ENCODE measurements at regions not wholly inside any gene's neighbourhood (a gene's known extent, or its start where the extent isn't known, plus 50 kb on each side); places are given as distances from the start of the nearest gene placed in this dataset.

GRCh38 chr11:45062974-45063635 is 83.3 kb upstream of the PRDM11 start:
- no peak for ATAC-seq
- 97% methylated on average over 6 of the region's 6 CpGs for WGBS, 2 donors
- no peak for DNase-seq
- intact Hi-C loops (cut with DNase I), result no loop called here
- no peak overlapping the region for H3K4me3 ChIP-seq
- peaks cover under 1 to 11% (median 9%) of the 10 kb centered on the region in 9 donors for H3K4me1 ChIP-seq
- peaks cover 0 to 41% (median 12%) of the 10 kb centered on the region in 11 donors for H3K9me3 ChIP-seq
- H3K36me3 ChIP-seq, result no peaks in the 10 kb centered on the region
- no peak overlapping the region for H3K27ac ChIP-seq
- TF ChIP-seq CTCF (IDR thresholded peaks at IDR 0.05), result no peak
- no peaks in the 10 kb centered on the region for H3K27me3 ChIP-seq

- Histone ChIP-seq H3K36me3 (no peaks in the 10 kb centered on the region), H3K9me3 (peaks cover 0 to 41% (median 12%) of the 10 kb centered on the region in 11 donors), H3K27me3 (no peaks in the 10 kb centered on the region), H3K4me1 (peaks cover 0 to 6% (median 4%) of the 10 kb centered on the region in 9 donors), H3K27ac (no peak overlapping the region), H3K4me3 (no peak overlapping the region)
- DNase-seq, result no peak
- TF ChIP-seq CTCF (IDR thresholded peaks at IDR 0.05), result no peak
- ATAC-seq, result no peak
- intact Hi-C loops (cut with DNase I), result no loop called here
- 95 to 97% methylated on average over 1 of the region's 1 CpG for WGBS, 2 donors
Observed at GRCh38 chr11:45063669-45064068, 82.8 kb upstream of the PRDM11 start.

GRCh38 chr11:45067966-45068365 is 78.5 kb upstream of the PRDM11 start:
- WGBS, 2 donors, result 87 to 93% methylated on average over 1 of the region's 1 CpG
- no peak for TF ChIP-seq CTCF (IDR thresholded peaks at IDR 0.05)
- intact Hi-C loops (cut with DNase I), result no loop called here
- no peak for DNase-seq
- H3K36me3 ChIP-seq, result no peaks in the 10 kb centered on the region
- H3K9me3 ChIP-seq, result peaks cover 0 to 37% (median 12%) of the 10 kb centered on the region in 11 donors
- H3K4me3 ChIP-seq, result no peak overlapping the region
- no peaks in the 10 kb centered on the region for H3K27me3 ChIP-seq
- H3K27ac ChIP-seq, result no peak overlapping the region
- ATAC-seq, result no peak
- H3K4me1 ChIP-seq, result peaks cover 0 to 14% (median 0%) of the 10 kb centered on the region in 9 donors

GRCh38 chr11:45071232-45071631 is 75.2 kb upstream of the PRDM11 start:
- Histone ChIP-seq H3K36me3 (no peaks in the 10 kb centered on the region), H3K9me3 (peaks cover 0 to 7% (median 0%) of the 10 kb centered on the region in 11 donors), H3K4me1 (peaks cover 0 to 26% (median 8%) of the 10 kb centered on the region in 9 donors), H3K4me3 (no peak overlapping the region), H3K27me3 (no peaks in the 10 kb centered on the region), H3K27ac (peak overlapping the region in 3 of 10 donors; percentile 15 to 52 (median 44))
- no peak for TF ChIP-seq CTCF (IDR thresholded peaks at IDR 0.05)
- no peak for DNase-seq
- WGBS, 2 donors, result 97 to 100% methylated on average over 1 of the region's 1 CpG
- intact Hi-C loops (cut with DNase I), result no loop called here
- peak in 5 of 8 donors; percentile 31 to 71 (median 49) for ATAC-seq
